ENCODE measurements at regions not wholly inside any gene's neighbourhood (a gene's known extent, or its start where the extent isn't known, plus 50 kb on each side); places are given as distances from the start of the nearest gene placed in this dataset.

DNA sequence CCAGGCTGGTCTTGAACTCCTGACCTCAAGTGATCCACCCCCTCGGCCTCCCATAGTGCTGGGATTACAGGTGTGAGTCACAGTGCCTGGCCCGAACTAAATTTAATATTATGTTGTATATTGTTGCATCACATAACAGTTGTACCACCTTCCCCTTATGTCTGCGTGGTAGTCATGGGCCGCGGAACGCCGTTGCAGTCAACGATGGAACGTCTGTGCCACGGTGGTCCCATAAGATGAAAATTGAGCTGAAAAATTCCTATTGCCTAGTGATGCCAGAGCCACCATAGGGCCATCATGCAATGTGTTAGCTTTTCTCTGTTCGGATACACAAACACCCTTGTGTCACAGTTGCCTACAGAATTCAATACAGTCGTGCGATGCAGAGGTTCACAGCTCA is 236.1 kb downstream of the TEX29 start:
- no peak for TF ChIP-seq POLR2A (IDR thresholded peaks at IDR 0.05)
- TF ChIP-seq, protein P1, sequence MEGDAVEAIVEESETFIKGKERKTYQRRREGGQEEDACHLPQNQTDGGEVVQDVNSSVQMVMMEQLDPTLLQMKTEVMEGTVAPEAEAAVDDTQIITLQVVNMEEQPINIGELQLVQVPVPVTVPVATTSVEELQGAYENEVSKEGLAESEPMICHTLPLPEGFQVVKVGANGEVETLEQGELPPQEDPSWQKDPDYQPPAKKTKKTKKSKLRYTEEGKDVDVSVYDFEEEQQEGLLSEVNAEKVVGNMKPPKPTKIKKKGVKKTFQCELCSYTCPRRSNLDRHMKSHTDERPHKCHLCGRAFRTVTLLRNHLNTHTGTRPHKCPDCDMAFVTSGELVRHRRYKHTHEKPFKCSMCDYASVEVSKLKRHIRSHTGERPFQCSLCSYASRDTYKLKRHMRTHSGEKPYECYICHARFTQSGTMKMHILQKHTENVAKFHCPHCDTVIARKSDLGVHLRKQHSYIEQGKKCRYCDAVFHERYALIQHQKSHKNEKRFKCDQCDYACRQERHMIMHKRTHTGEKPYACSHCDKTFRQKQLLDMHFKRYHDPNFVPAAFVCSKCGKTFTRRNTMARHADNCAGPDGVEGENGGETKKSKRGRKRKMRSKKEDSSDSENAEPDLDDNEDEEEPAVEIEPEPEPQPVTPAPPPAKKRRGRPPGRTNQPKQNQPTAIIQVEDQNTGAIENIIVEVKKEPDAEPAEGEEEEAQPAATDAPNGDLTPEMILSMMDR (IDR thresholded peaks at IDR 0.05) = no peak
